Neutrophil (primary cell): ENCODE measurements at regions not wholly inside any gene's neighbourhood (a gene's known extent, or its start where the extent isn't known, plus 50 kb on each side); places are given as distances from the start of the nearest gene placed in this dataset.

Experiments used
- H3K27ac ChIP-seq: fragments of 200-600 bp; sonication (generic); 2 replicates; pipeline ENCODE4 v1.5.1; 2016; ENCODE audit warnings: mild to moderate bottlenecking, moderate library complexity
- H3K27me3 ChIP-seq: fragments of 200-600 bp; sonication (generic); 2 replicates; pipeline ENCODE4 v1.6.0; 2016; ENCODE audit warnings: mild to moderate bottlenecking
- H3K36me3 ChIP-seq: fragments of 200-600 bp; sonication (generic); 2 replicates; pipeline ENCODE4 v1.5.1; 2017
- H3K4me1 ChIP-seq, 2 experiments: fragments of 200-600 bp in 1 of 2; sonication (generic) in 1 of 2; 1 replicate in 1 of 2; 2 replicates in 1 of 2; pipeline versions ENCODE4 v1.5.1 to v1.6.1; 2013 to 2016; ENCODE audit warnings: low read depth in 1 of 2, low read length in 1 of 2, mild to moderate bottlenecking in 1 of 2, moderate library complexity in 1 of 2; ENCODE audit not compliant: control insufficient read depth in 1 of 2, insufficient read depth in 1 of 2
- H3K4me3 ChIP-seq, 2 experiments: fragments of 200-600 bp in 1 of 2; sonication (generic) in 1 of 2; 1 replicate in 1 of 2; 2 replicates in 1 of 2; pipeline ENCODE4 v1.5.1; 2013 to 2016; ENCODE audit warnings: low read depth in 1 of 2, low read length in 1 of 2, mild to moderate bottlenecking in 1 of 2, moderate library complexity in 1 of 2
- H3K9me3 ChIP-seq: fragments of 200-600 bp; sonication (generic); 2 replicates; pipeline ENCODE4 v1.5.1; 2016
- TF ChIP-seq, protein P1 (sequence below): fragments of 200-600 bp; sonication (generic); IDR thresholded peaks from 2 replicates; pipeline ENCODE4 v1.5.1; 2016; ENCODE audit warnings: antibody characterized with exemption

DNA sequence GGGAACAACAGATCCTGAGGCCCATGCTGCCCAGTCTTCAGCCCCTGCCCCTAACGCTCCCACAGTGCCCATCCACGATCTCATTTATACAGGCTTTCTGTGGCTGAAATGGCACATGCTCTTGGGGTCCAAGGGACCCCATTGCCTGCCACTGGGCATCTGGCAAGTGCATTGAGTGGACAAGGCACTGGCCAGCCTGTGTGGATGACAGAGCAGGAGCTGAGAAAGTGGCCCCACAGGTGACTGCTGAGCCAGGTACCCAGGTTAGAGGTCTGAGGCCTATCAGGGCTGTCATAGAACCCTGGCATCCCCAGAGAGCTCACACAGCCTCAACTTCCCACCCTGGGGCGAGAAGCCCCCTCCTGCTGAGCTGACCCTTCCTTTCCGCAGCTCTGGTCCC, 86.0 kb upstream of the NXT1 start:
- TF ChIP-seq, protein P1, sequence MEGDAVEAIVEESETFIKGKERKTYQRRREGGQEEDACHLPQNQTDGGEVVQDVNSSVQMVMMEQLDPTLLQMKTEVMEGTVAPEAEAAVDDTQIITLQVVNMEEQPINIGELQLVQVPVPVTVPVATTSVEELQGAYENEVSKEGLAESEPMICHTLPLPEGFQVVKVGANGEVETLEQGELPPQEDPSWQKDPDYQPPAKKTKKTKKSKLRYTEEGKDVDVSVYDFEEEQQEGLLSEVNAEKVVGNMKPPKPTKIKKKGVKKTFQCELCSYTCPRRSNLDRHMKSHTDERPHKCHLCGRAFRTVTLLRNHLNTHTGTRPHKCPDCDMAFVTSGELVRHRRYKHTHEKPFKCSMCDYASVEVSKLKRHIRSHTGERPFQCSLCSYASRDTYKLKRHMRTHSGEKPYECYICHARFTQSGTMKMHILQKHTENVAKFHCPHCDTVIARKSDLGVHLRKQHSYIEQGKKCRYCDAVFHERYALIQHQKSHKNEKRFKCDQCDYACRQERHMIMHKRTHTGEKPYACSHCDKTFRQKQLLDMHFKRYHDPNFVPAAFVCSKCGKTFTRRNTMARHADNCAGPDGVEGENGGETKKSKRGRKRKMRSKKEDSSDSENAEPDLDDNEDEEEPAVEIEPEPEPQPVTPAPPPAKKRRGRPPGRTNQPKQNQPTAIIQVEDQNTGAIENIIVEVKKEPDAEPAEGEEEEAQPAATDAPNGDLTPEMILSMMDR, result no peak
- no peaks in the 10 kb centered on the region for H3K9me3 ChIP-seq
- H3K4me1 ChIP-seq, result no peaks in the 10 kb centered on the region
- H3K36me3 ChIP-seq, result no peaks in the 10 kb centered on the region
- H3K4me3 ChIP-seq, result no peak overlapping the region
- H3K27me3 ChIP-seq, result no peaks in the 10 kb centered on the region
- H3K27ac ChIP-seq, result no peak overlapping the region

DNA sequence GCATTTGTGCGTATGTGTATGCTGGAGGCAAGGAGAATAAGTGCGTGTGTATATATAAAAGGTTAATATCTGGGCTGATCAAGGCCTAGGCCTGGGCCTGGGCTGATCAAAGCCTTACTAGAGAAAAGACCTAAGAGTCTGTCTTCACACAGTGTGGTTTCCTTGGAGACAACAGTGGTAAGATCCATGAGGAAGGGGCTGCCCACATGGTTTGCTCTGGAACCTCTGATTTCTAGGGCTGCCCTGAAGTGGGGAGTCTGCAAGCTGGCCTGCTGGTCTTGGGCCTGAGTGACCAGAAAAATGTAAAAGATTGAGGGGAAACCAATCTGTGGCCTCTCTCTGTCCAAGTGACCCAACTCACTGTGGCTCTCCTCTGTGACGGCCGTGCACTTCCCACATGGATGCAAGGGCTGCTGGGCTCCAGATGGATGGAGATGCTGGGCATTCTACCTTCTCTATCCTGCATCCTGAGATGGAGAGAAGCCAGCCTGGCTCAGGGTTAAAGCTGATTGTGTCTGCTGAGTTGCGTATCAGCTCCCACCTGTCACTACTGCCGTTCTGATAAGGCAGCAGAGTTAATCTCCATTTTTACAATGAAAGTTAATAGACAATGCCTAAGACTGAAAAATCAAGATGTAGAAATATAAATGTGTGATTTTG, 90.3 kb upstream of the NXT1 start:
- Histone ChIP-seq H3K27ac (no peak overlapping the region), H3K9me3 (no peaks in the 10 kb centered on the region), H3K36me3 (no peaks in the 10 kb centered on the region), H3K4me1 (peaks cover 21 to 38% of the 10 kb centered on the region in 2 experiments), H3K4me3 (no peak overlapping the region), H3K27me3 (no peaks in the 10 kb centered on the region)
- TF ChIP-seq, protein P1, result no peak

- no peaks in the 10 kb centered on the region for H3K36me3 ChIP-seq
- peaks cover 26 to 52% of the 10 kb centered on the region in 2 experiments for H3K4me1 ChIP-seq
- no peaks in the 10 kb centered on the region for H3K27me3 ChIP-seq
- peak overlapping the region; percentile 15 for H3K27ac ChIP-seq
- no peak overlapping the region for H3K4me3 ChIP-seq
- TF ChIP-seq, protein P1, result no peak
- no peaks in the 10 kb centered on the region for H3K9me3 ChIP-seq
Measured at GRCh38 chr20:23258747-23259121, 91.9 kb upstream of the NXT1 start.

- peaks cover 27 to 58% of the 10 kb centered on the region in 2 experiments for H3K4me1 ChIP-seq
- H3K27me3 ChIP-seq, result no peaks in the 10 kb centered on the region
- no peaks in the 10 kb centered on the region for H3K9me3 ChIP-seq
- H3K4me3 ChIP-seq, result no peak overlapping the region
- TF ChIP-seq, protein P1, result no peak
- peak overlapping the region; percentile 15 for H3K27ac ChIP-seq
- no peaks in the 10 kb centered on the region for H3K36me3 ChIP-seq
Measured at GRCh38 chr20:23257848-23258746, 92.5 kb upstream of the NXT1 start.

- Histone ChIP-seq H3K9me3 (no peaks in the 10 kb centered on the region), H3K4me1 (peaks cover 27 to 66% of the 10 kb centered on the region in 2 experiments), H3K4me3 (no peak overlapping the region), H3K27ac (no peak overlapping the region), H3K36me3 (no peaks in the 10 kb centered on the region), H3K27me3 (no peaks in the 10 kb centered on the region)
- TF ChIP-seq, protein P1, result no peak
Measured at GRCh38 chr20:23257106-23257761, 93.4 kb upstream of the NXT1 start.
